Renal pelvis (tissue), 1 donor: ENCODE measurements at regions not wholly inside any gene's neighbourhood (a gene's known extent, or its start where the extent isn't known, plus 50 kb on each side); places are given as distances from the start of the nearest gene placed in this dataset.

Experiments used
- DNase-seq: peaks from one replicate; pipeline ENCODE4 v3.0.0-alpha.2; 2013

DNA sequence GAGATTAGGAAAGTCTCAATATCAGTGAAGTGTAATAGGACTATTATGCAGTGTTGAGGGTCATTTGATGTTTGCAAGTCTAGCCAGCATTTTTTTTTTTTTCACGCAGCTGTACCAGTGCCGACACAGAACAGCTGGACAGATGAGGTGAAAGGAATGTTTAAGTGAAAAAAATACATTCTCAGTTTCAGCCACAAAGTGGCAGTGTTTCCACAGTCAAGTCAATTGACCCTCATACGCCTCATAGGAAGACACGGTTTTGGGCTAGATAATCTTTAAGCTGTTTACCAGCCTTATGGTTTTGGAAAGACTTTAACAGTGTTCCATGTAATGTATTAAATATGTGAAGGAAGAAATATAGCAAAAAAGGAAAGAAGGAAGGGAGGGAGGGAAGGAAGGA, 349.9 kb upstream of the ANO3 start:
- peak; percentile 78 for DNase-seq

- no peak for DNase-seq
Measured at GRCh38 chr11:25983280-25983679, 348.6 kb upstream of the ANO3 start.

- DNase-seq: no peak
Measured at GRCh38 chr11:25988178-25988577, 343.8 kb upstream of the ANO3 start.

DNA sequence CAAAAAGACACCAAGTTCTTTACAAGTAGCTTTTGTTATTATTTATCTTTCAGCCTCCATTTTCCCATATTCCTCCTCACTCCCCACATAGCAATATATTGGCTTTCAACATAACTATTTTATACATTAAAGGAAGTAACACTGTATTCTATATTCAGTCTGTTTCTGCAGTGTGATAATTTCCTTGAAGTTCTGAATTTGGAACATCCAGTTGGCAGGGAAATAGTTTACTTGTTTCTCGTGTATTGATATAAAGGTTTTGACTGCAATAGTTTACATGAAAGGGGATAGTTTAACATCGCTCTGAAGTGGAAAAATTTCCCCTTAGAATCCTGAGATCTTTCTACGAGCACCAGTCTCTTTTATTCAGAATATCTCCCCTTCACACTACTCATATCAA, 341.5 kb upstream of the ANO3 start:
- no peak for DNase-seq

DNA sequence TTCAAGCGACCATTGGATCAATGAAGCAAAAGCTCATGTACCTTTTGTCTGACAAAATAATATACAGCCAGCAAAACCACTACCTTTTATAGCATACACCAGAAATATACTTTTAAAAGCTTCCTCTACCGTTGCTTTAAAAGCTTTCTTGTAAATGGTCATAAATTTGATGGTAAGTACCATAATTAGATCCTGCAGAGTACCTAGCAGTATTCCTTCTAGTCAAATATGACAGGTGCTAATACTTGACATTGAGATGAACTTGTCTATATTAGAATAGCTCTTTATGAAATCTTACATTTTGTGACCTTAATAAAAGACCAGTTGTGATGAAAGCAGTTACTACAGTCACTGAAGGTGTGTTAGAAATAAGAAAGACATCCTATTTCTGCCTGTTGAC, 340.5 kb upstream of the ANO3 start:
- no peak for DNase-seq

DNA sequence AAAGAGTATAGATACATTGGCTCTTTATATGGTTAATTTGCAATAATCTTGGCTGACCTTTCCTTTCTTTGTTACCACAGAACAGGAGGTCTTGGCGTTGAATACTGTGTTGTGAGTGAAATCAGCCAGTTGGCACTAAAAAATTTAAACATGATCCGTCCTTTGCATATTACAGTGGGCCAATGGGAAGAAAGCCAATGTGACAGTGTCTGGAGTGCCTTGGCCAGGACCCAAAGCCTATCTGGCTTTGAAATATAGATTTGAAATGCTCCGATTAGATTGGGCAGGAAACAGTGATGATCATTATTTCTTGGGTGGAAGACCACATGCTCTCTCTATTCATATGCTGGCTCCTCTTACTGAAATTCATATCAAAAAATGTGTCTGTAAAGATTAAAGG, 339.6 kb upstream of the ANO3 start:
- DNase-seq: no peak

GRCh38 chr11:25993016-25993415, 338.9 kb upstream of the ANO3 start:
- DNase-seq: no peak

DNA sequence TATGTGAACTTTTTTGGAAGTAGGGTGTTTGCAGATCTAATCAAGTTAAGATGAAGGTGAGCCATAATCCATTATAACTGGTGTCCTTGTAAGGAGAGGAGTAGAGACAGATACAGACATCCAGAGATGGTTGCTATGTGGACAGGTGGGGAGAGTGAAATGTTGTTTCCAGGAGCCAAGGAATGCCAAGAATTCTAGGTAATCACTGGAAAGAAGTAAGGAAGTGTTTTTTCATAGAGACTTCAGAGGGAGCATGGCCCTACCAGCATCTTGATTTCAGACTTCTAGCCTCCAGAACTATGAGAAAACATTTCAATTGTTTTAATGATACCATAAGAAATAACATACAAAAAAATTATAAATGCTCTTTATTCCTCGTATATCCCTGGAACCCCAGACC, 320.5 kb upstream of the ANO3 start:
- no peak for DNase-seq

DNA sequence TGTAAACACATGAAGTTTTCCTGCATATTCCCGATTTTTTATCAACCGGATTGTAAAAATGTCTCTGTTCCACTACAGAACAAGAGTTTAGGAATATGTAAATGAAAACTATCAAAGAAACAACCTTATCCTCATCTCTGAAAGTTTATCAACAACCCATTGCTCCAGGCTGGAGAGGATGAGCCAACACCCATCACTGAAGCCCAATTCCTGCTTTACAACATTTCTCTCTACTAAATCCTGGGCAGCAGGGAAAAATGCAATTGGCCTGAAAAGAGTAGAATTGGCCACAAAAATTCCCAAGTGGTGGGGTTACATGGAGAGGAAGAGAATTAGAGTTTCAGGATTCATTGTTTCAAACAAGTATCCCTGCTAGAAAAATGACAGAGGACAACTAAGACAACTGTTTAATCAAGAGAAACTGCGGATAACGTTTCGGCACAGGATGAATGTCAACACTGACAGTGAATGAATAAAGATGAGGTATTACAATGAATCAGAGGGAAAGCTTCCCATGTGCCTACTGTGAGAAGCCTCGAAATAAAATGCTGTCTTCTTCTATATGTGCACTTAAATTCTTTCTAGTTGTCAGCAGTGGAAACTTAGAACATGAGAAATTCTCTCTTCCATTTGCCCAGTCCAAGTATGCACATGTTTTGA, 317.3 kb upstream of the ANO3 start:
- DNase-seq: no peak

GRCh38 chr11:26017322-26017860, 314.5 kb upstream of the ANO3 start:
- no peak for DNase-seq

DNA sequence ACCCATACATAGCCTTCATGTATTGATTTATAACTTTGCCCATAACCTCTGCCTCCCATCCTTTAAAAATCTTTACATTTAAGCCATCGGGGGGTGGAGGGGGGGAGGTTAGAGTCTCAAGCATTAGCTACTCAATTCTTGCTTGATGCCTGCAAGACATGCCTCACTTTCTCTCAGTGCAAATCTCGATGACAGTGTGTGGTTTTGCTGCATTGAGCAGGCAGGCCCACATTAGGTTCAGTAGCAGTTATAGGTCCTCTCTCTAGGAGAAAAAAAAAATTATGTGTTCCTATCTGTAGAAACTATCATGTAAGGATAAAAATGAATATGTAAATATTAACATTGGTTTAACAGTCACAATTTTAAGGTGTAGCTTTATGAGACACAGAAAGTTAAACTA, 314.0 kb upstream of the ANO3 start:
- DNase-seq: no peak

DNA sequence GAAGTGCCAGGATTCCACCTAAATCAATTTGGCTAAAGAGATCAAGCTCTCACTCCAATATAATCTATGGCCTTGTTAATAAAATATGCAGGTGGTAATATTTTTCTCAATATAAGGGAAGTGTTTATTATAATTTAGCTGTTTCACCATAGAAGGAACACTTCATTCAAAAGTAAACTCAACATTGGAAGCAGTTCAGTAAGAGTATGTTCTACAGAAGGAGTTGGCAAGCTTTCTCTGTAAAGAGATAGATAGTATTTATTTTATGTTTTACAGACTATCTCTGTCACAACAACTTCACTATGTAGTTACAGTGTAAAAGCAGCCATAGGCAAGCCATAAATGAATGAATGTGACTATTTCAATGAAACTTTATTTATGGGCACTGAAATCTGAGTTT, 313.6 kb upstream of the ANO3 start:
- DNase-seq: no peak

DNA sequence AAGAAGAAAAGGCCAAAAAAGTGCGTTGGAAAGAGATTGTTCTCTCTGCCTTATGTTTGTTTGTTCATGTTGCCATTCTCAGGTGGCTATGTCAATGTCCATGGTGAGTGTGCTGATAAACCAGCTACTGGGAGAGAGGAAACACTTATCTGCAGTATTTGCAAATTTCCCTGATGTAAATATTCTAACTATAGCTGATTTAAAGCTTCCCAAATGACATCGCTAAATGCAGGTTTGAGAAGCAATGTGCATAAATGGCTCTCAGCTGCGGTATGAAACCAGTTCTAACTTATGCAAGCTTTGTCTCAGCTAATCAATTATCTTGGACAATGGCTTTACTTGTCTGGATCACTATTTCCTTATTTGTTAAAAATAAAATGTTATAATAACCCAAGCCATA, 312.5 kb upstream of the ANO3 start:
- no peak for DNase-seq

- no peak for DNase-seq
Measured at GRCh38 chr11:26021017-26021416, 310.9 kb upstream of the ANO3 start.

- DNase-seq: no peak
Measured at GRCh38 chr11:26023057-26023456, 308.9 kb upstream of the ANO3 start.

DNA sequence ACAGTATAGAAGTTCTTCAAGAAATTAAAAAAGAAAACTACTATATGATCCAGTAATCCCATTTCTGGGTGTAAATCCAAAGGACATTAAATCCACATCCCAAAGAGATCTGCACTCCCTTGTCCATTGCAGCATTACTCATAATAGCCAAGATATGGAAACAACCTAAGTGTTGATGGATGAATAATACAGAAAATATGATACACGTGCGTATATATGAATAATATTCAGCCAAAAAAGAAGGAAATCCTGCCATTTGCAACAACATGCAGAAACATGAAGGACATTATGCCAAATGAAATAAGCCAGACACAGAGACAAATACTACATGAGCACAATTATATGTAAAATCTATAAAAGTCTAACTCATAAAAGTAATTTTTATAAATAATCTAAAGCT, 306.3 kb upstream of the ANO3 start:
- no peak for DNase-seq

DNA sequence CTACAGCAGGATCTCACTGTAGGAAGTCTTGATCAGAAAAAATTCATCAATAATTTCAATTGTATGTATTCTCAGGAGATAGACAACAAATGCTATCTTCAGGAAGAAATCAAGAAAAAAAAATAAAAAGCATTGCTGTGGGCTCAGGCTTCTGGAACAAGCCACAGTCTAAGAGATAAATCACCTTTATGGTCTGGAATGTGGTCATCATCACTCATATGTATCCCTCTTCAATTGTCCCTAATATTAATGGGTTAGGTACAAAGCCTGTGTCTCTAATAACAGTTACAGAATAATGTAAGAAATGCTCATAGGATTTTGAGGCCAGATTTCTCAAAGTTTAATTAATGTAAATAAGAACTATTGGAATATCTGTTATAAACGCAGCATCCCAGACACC, 305.9 kb upstream of the ANO3 start:
- no peak for DNase-seq

GRCh38 chr11:26027887-26028286, 304.0 kb upstream of the ANO3 start:
- DNase-seq: no peak

DNA sequence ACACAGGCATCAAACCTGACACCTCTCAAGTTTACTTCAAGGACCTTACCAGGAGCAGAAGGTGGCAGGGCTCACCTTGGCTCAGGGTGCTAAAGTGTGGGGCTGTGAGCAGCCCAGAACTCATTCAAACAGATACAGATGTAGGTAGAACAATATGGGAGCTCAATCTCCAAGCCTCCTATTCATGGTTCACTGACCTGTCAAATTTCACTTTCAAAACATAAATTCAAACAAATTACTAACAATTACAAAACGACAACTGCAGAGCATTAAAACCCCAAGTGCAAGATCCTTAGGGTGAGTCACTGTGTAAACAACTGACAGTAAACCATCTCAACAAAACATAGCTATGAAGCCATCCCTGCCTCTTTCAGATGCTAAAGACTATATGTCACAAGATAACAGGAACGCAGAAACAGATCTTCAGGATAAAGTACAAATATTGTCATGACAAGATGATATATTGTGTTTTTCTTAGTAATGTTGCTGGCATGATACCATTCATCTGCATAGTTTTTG, 303.5 kb upstream of the ANO3 start:
- DNase-seq: no peak

DNA sequence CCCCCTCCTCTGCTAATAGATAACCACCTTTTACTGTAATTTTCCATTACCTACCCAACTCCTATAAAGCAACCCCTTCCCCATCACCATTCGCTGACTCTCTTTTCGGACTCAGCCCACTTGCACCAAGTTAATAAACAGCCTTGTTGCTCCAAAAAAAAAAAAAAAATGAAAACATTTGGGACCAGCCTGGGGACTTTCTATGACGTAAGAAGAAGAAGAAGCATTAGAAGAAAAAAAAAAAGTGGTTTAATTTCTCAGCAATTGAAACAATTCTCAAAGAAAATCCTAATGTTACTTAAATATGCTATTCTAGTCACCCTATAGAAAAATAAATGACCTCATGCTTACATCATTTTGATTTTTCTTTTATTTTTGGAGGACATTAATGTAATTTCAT, 301.5 kb upstream of the ANO3 start:
- DNase-seq: no peak

- peak; percentile 33 for DNase-seq
Measured at GRCh38 chr11:26032241-26032640, 299.7 kb upstream of the ANO3 start.

DNA sequence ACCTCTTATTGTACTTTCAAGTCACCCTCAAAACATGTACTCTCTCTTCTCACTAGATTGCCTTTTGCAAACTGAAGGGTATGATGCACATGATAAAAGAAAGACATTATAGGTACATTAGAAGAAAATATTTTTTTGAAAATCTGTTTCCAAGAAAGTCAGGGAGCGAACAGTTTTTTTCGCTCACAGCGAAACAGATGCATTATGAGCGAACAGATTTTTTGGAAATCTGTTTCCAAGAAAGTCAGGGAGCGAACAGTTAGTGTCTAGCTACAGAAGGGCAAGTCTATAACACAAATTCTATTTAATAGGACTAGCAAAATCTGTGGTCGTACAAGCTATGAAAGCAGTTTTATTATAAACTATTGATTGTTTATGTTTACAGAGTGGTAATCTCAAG, 296.2 kb upstream of the ANO3 start:
- no peak for DNase-seq

DNA sequence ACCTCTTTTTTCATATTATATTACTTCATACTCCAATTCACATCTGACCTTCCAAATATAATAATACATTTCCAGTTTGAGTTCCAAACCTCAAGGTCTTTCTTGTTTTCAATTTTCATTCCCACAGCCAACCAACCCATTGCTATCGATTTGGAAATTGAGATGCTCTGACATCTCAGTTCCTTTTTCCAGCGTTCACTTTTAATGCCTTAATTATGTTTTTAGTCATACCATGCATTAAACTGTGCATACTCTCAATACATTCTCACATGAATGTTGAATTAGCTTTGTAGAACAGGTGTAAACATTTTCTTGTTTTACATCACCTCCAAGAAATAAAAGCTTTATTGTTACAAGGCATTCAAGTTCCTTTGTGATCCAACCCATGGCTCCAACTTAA, 294.2 kb upstream of the ANO3 start:
- no peak for DNase-seq

DNA sequence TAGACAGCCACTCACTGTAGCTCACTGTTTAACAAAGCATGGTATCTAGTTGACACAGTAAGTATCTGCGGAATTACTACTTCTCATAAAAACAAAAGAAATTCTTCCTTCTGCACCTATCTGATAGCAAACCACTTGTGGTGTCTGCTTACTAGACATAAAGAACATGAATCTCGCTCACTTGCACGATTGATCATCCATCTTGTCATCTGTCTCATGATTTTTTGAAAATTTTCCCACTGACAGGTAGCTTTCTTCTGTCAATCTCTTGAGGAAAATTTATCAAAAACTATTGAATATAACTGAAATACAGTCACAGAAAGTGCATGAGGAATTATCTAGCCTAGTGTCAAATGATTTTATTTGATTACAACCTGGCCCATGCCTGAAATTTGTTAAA, 291.6 kb upstream of the ANO3 start:
- DNase-seq: no peak
